ENCODE measurements at regions not wholly inside any gene's neighbourhood (a gene's known extent, or its start where the extent isn't known, plus 50 kb on each side); places are given as distances from the start of the nearest gene placed in this dataset.

GRCh38 chr16:14339694-14340093 lies 268.6 kb downstream of the MRTFB start:
- Mint-ChIP-seq H3K4me3 (ENCODE audit: low read depth) (no peak overlapping the region), H3K36me3 (ENCODE audit: low read depth) (no peaks in the 10 kb centered on the region), H3K4me1 (ENCODE audit: low read depth) (no peaks in the 10 kb centered on the region), H3K27me3 (ENCODE audit: low read depth) (peaks cover 5% of the 10 kb centered on the region), H3K9me3 (peaks cover 5% of the 10 kb centered on the region), H3K27ac (no peak overlapping the region)
- DNase-seq (ENCODE audit: low spot score), result no peak
- intact Hi-C loops (cut with micrococcal nuclease), result no loop called here

- Mint-ChIP-seq H3K9me3 (peaks cover 5% of the 10 kb centered on the region), H3K27ac (no peak overlapping the region), H3K4me3 (ENCODE audit: low read depth) (no peak overlapping the region), H3K4me1 (ENCODE audit: low read depth) (no peaks in the 10 kb centered on the region), H3K27me3 (ENCODE audit: low read depth) (peaks cover 5% of the 10 kb centered on the region), H3K36me3 (ENCODE audit: low read depth) (no peaks in the 10 kb centered on the region)
- DNase-seq (ENCODE audit: low spot score), result no peak
- intact Hi-C loops (cut with micrococcal nuclease), result no loop called here
Observed at GRCh38 chr16:14338969-14339368, 267.9 kb downstream of the MRTFB start.

DNA sequence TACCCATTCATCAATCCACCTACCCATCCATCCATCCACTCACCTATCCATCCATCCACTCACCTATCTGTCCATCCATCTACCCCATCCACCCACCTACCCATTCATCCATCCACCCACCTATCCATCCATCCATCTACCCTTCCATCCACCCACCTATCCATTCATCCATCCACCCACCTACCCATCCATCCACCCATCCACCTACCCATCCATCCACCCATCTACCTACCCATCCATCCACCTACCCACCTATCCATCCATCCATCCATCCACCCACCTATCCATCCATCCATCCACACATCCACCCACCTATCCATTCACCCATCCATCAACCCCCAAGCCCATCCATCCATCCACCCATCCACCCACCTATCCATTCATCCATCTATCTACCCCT lies 267.1 kb downstream of the MRTFB start:
- DNase-seq (ENCODE audit: low spot score), result no peak
- H3K9me3 Mint-ChIP-seq, result peaks cover 5% of the 10 kb centered on the region
- no peak overlapping the region for H3K4me3 Mint-ChIP-seq (ENCODE audit: low read depth)
- H3K27ac Mint-ChIP-seq, result no peak overlapping the region
- intact Hi-C loops (cut with micrococcal nuclease), result no loop called here
- no peaks in the 10 kb centered on the region for H3K4me1 Mint-ChIP-seq (ENCODE audit: low read depth)
- peaks cover 5% of the 10 kb centered on the region for H3K27me3 Mint-ChIP-seq (ENCODE audit: low read depth)
- H3K36me3 Mint-ChIP-seq (ENCODE audit: low read depth), result no peaks in the 10 kb centered on the region

GRCh38 chr16:14337303-14338191 lies 266.4 kb downstream of the MRTFB start:
- H3K27ac Mint-ChIP-seq, result no peak overlapping the region
- DNase-seq (ENCODE audit: low spot score), result no peak
- intact Hi-C loops (cut with micrococcal nuclease), result no loop called here
- no peaks in the 10 kb centered on the region for H3K36me3 Mint-ChIP-seq (ENCODE audit: low read depth)
- no peak overlapping the region for H3K4me3 Mint-ChIP-seq (ENCODE audit: low read depth)
- peaks cover 2% of the 10 kb centered on the region for H3K27me3 Mint-ChIP-seq (ENCODE audit: low read depth)
- H3K9me3 Mint-ChIP-seq, result peaks cover 5% of the 10 kb centered on the region
- no peaks in the 10 kb centered on the region for H3K4me1 Mint-ChIP-seq (ENCODE audit: low read depth)

GRCh38 chr16:14335297-14335696 lies 264.2 kb downstream of the MRTFB start:
- no peak for DNase-seq (ENCODE audit: low spot score)
- no peak overlapping the region for H3K4me3 Mint-ChIP-seq (ENCODE audit: low read depth)
- H3K27me3 Mint-ChIP-seq (ENCODE audit: low read depth), result peaks cover 2% of the 10 kb centered on the region
- H3K36me3 Mint-ChIP-seq (ENCODE audit: low read depth), result no peaks in the 10 kb centered on the region
- peaks cover 5% of the 10 kb centered on the region for H3K9me3 Mint-ChIP-seq
- intact Hi-C loops (cut with micrococcal nuclease), result no loop called here
- no peak overlapping the region for H3K27ac Mint-ChIP-seq
- no peaks in the 10 kb centered on the region for H3K4me1 Mint-ChIP-seq (ENCODE audit: low read depth)

DNA sequence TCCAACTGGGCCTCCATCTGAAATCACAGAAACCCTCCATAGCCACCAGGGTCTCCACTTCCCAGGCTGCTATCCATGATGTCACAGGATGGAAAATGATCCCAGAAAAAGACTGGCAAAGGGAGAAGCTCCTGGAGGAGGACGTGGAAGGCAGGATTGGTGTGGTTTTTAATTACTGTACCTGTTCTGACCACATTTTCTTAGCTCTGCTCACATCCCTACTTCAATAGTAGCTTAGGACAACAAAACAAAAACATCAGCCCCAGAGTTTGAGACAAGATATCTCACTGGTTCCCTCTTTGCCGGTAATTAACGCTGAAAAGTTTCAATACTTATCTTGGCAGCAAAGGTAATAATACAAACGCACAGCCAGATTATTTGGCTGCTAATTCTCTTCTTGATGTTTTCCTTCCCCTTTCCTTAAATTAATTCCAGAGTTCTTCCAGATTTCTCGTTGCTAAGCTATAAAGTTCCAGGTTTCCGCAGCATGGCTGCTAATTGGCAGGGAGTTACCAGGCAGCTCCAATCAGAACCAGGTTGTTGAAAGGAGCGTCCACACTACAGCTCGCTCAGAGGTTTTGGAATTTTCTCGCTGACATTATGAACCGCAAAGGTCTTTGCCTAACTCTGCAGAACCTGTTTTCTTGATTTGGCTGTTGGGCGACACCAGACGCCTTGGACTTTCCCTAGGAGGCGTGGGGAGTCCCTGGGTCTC lies 263.4 kb downstream of the MRTFB start:
- H3K4me3 Mint-ChIP-seq (ENCODE audit: low read depth), result no peak overlapping the region

GRCh38 chr16:14333361-14333760 lies 262.2 kb downstream of the MRTFB start:
- no peaks in the 10 kb centered on the region for H3K9me3 Mint-ChIP-seq
- no peaks in the 10 kb centered on the region for H3K27me3 Mint-ChIP-seq (ENCODE audit: low read depth)
- H3K36me3 Mint-ChIP-seq (ENCODE audit: low read depth), result no peaks in the 10 kb centered on the region
- H3K4me3 Mint-ChIP-seq (ENCODE audit: low read depth), result no peak overlapping the region
- DNase-seq (ENCODE audit: low spot score), result no peak
- intact Hi-C loops (cut with micrococcal nuclease), result no loop called here
- H3K27ac Mint-ChIP-seq, result no peak overlapping the region
- peaks cover 5% of the 10 kb centered on the region for H3K4me1 Mint-ChIP-seq (ENCODE audit: low read depth)

More for the DNA sequence above, 263.4 kb downstream of the MRTFB start:
- H3K27me3 Mint-ChIP-seq (ENCODE audit: low read depth), result no peaks in the 10 kb centered on the region
- intact Hi-C loops (cut with micrococcal nuclease), result no loop called here
- no peaks in the 10 kb centered on the region for H3K9me3 Mint-ChIP-seq
- peaks cover 5% of the 10 kb centered on the region for H3K4me1 Mint-ChIP-seq (ENCODE audit: low read depth)
- DNase-seq (ENCODE audit: low spot score), result no peak
- H3K36me3 Mint-ChIP-seq (ENCODE audit: low read depth), result no peaks in the 10 kb centered on the region
- no peak overlapping the region for H3K27ac Mint-ChIP-seq

DNA sequence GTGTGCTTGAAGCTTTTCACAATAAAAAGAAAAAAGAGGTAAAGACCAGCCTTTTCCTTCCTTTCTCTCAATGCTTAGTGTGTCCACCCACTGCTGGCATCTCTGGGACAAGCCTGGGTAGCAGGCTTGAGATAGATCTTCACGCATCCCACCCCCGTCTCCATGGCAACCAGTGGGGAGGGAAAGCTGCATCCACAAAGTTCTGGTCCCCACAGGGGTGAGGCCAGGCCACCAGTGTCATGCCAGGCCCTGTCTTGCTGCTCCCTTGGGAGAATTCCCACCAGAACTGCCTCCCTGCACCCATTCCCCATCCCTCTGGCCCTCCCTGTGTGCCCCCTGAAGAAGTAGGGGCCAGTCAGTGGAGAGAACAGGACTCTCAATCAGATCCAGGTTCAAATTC lies 259.9 kb downstream of the MRTFB start:
- peaks cover 5% of the 10 kb centered on the region for H3K4me1 Mint-ChIP-seq (ENCODE audit: low read depth)
- H3K27me3 Mint-ChIP-seq (ENCODE audit: low read depth), result no peaks in the 10 kb centered on the region
- intact Hi-C loops (cut with micrococcal nuclease), result no loop called here
- no peaks in the 10 kb centered on the region for H3K36me3 Mint-ChIP-seq (ENCODE audit: low read depth)
- H3K9me3 Mint-ChIP-seq, result no peaks in the 10 kb centered on the region
- DNase-seq (ENCODE audit: low spot score), result no peak
- no peak overlapping the region for H3K4me3 Mint-ChIP-seq (ENCODE audit: low read depth)
- H3K27ac Mint-ChIP-seq, result no peak overlapping the region

- H3K27ac Mint-ChIP-seq, result no peak overlapping the region
Observed at GRCh38 chr16:14329727-14330350, 258.7 kb downstream of the MRTFB start.

DNA sequence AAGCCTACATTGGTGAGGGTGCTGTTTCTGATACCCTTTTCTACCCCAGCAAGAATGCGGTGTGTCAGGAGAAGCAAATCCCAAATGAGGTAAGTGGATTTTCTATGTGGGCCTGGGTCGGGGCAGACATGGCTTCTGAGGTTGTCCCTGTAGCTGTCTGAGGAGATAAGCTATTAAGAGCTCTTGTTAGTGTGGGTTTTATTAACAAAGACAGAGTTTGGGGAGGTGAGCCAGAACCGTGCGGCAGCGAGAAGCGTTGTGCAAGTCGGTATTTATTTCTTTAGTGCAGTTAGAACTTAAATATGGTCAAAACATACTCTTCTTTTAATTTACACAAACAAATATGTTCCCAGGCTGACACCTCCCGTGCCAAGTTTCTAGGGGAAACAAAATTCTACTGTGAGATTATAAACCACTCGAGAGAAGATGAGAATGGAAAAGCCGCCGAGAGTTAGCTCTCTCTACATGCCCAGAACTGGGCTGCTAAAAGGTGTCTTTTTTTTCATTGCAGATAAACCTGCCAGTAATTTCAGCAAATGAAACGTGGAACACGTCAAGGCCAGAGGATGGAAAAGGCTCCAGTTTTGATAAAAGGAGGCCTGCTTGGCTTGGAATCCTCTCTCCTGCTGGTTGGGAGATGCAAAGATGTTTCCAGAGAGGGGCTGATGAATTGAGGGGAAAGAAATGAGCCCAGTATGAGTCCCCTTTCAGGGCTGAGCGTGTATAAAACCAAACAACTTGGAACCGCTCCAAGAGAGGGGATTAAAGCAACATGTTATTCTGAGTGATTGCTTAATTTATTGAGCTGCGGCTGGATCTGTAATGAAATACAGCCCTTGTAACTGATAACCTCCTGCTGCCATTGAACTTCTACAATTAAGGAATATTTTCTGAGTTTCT lies 254.6 kb downstream of the MRTFB start:
- peaks cover 3% of the 10 kb centered on the region for H3K27me3 Mint-ChIP-seq (ENCODE audit: low read depth)
- no peaks in the 10 kb centered on the region for H3K9me3 Mint-ChIP-seq
- no peaks in the 10 kb centered on the region for H3K36me3 Mint-ChIP-seq (ENCODE audit: low read depth)
- intact Hi-C loops (cut with micrococcal nuclease), result no loop called here
- no peak overlapping the region for H3K4me3 Mint-ChIP-seq (ENCODE audit: low read depth)
- no peak for DNase-seq (ENCODE audit: low spot score)
- peaks cover 5% of the 10 kb centered on the region for H3K4me1 Mint-ChIP-seq (ENCODE audit: low read depth)
- no peak overlapping the region for H3K27ac Mint-ChIP-seq

More at GRCh38 chr16:14329727-14330350, 258.7 kb downstream of the MRTFB start:
- no peaks in the 10 kb centered on the region for H3K9me3 Mint-ChIP-seq
- no peaks in the 10 kb centered on the region for H3K27me3 Mint-ChIP-seq (ENCODE audit: low read depth)
- peaks cover 5% of the 10 kb centered on the region for H3K4me1 Mint-ChIP-seq (ENCODE audit: low read depth)
- no peaks in the 10 kb centered on the region for H3K36me3 Mint-ChIP-seq (ENCODE audit: low read depth)
- no peak overlapping the region for H3K4me3 Mint-ChIP-seq (ENCODE audit: low read depth)
- no peak for DNase-seq (ENCODE audit: low spot score)
- intact Hi-C loops (cut with micrococcal nuclease), result no loop called here

DNA sequence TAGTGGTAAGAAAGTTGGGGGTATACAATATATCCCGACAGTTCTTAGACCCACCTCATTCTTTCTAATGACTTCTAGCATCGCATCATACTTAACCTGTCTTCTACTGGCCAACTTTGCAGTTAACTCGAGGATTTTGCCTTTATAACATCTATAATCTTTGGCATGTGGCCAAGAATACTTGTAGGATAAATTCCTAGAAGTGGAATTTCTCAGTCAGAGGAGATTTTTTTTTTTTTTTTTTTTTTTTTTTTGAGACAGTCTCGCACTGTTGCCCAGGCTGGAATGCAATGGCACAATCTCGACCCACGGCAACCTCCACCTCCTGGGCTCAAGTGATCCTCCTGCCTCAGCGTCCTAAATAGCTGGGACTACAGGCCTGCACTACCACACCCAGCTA lies 253.5 kb downstream of the MRTFB start:
- intact Hi-C loops (cut with micrococcal nuclease), result no loop called here
- no peak for DNase-seq (ENCODE audit: low spot score)
- Mint-ChIP-seq H3K4me3 (ENCODE audit: low read depth) (no peak overlapping the region), H3K4me1 (ENCODE audit: low read depth) (peaks cover 1% of the 10 kb centered on the region), H3K36me3 (ENCODE audit: low read depth) (no peaks in the 10 kb centered on the region), H3K27ac (no peak overlapping the region), H3K27me3 (ENCODE audit: low read depth) (peaks cover 3% of the 10 kb centered on the region), H3K9me3 (no peaks in the 10 kb centered on the region)

DNA sequence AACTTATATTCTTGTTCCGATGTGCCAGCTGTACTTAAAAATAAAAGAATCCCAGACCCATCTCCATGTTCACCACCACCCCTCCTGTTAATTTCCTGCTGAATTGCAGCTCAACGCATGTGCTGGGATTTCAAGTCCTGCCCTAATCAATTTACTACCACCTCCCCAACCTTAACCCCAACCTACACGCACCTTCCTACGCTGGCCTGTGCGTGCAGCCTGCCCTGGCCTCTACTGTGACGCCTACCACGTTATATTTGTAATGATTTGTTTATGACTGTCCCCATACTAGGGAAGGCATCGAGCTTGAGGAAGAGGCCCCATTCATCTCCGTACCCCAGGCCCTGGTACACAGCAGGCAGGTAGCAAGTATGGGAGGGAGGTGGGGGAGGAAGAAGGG lies 251.1 kb downstream of the MRTFB start:
- Mint-ChIP-seq H3K27ac (no peak overlapping the region), H3K36me3 (ENCODE audit: low read depth) (no peaks in the 10 kb centered on the region), H3K9me3 (no peaks in the 10 kb centered on the region), H3K4me1 (ENCODE audit: low read depth) (no peaks in the 10 kb centered on the region), H3K27me3 (ENCODE audit: low read depth) (peaks cover 3% of the 10 kb centered on the region), H3K4me3 (ENCODE audit: low read depth) (no peak overlapping the region)
- no peak for DNase-seq (ENCODE audit: low spot score)
- intact Hi-C loops (cut with micrococcal nuclease), result no loop called here

Data from activated T-helper 2 cell treated with anti-CD3 and anti-CD28 coated beads, Interferon-gamma antibody, Interleukin-2, Interleukin-4, amounts not matched to agents 10 μg/mL and 5 μg/mL and 100 μg/mL, durations not matched to agents 14 hours and 24 hours and 36 hours (primary cell).